GM21390 (cell line): ENCODE measurements at regions not wholly inside any gene's neighbourhood (a gene's known extent, or its start where the extent isn't known, plus 50 kb on each side); places are given as distances from the start of the nearest gene placed in this dataset.
"Not testable (repeated sequence)": the region's sequence is repeated elsewhere in the genome, so short reads cannot be mapped to it uniquely, and the experiment has no call there.

Source experiments
- ATAC-seq: cut with Tn5 transposase; IDR thresholded peaks from one replicate; pipeline ENCODE4 v1.9.1; 2021; ENCODE audit not compliant: unreplicated experiment

DNA sequence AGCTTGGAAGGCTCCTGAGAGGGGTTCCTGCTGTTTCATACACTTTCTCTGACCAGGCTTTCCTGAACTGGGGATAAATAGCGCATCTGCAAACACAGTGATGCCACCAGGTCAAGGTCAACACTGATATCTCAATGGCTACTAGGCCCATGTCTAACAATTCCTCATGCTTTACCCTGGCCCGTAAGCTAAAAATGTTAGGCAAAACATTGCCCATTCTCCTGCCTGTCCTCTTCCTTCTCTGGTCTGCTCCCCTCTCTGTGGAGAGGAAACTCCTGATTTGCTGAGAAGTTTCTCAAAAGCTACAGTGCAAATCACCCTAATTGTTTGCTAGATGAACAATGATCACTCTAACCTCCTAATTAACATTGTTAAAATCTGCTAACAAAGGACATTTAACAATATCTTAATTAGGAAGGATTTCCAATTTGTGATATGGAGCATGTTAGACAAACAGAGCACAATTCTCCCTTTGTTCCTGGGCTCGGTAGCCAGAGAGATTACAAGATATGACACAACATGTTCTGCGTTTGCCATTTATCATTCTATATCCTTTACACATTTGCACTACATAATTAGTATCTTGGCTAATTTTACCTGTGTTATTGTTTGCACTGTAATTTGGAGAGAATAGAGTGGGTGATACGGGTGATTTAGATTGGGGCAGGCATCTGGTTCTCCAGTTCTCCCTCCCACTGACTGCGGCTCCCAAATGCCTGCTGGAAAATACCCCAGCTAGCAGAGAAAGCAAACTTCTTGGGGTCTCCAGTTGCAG is 266.8 kb downstream of the CD83 start:
- no peak for ATAC-seq

DNA sequence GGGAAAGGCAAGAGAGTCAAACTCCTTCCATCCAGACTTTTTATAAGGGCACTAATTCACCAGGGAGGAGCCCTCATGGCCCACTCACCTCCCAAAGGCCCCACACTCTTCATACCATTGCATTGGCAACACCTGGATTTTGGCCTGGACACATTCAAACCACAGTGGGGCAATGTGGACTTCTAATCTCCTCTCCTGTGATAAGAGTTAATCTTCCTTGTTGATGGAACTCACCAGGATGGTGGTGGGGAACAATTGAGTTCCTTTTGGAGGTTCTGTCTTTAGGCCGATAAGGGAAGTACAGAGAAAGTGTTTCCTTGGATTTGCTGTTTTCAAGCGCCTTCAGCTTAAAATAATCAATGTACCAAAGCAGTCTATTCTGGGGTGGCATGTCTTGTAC is 268.7 kb downstream of the CD83 start:
- ATAC-seq, result no peak

- no peak for ATAC-seq
Measured at GRCh38 chr6:14386668-14387067, 269.1 kb downstream of the CD83 start.

DNA sequence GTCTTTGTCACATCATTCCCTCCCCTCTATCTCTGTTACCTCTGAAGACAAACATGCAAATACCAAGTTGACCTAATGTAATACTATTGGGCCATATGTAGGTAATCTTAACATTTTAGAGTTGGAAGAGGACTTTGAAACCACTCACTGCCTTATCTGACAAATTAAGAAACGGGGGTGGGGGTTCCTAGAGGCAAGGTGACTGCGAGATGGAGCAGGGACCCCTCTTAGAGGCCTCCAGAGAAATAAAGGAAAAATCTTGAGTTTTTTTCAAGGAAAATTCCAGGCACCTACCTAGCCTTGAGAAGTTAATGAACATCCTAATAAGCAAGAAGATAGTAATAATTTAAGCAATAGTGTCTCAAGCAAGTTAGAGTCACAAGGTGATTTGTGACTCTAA is 270.8 kb downstream of the CD83 start:
- ATAC-seq, result no peak

DNA sequence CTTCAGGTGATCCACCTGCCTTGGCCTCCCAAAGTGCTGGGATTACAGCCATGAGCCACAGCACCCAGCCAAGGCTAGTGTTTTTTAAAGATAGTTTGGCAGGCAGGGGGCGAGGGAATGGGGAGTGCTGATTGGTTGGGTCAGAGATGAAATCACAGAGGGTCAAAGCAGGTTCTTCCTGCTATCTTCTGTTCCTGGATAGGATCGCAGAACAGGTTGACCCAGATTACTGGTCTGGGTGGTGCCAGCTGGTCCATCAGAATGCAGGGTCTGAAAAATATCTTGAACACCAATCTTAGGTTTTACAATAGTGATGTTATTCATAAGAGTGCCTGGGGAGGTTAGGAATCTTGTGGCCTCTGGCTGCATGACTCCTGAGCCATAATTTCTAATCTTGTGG is 272.2 kb downstream of the CD83 start:
- not testable (repeated sequence) for ATAC-seq

DNA sequence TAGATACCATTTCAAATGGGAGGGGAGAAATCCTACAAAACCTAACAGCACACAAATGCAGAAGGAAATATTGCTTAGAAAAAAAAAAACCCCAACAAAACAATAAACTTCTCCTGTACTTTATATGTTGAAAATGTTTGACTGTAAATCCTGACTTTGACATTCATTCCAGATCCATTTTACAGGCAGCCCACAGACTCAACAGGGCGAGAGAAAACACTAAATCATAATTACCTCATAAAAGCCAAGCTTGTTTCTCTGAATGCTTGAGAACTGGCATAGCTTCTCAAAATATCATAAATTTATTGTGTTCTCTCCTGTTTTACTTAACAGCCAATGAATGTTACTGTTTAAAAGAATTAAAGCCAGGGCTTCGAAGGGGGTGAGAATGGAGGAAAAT is 273.2 kb downstream of the CD83 start:
- no peak for ATAC-seq

DNA sequence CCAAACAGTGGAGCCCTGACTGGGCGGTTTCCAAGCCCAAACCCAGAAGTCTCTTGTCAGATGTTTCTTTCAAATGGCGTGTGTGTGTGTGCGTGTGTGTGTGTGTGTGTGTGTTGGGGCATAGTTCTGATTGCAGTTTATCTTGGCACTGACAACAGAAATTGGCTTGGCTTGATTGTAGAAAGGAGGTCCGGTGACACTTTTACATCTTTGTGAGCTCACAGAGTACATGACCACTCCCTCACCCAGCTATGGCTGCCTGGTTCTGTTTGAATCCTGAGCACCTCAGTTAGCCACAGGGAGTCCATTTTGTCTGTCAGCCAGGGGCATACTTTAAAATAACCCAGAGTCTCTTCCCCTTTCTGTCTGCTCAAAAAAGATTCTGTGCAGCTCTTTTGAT is 276.3 kb downstream of the CD83 start:
- no peak for ATAC-seq

DNA sequence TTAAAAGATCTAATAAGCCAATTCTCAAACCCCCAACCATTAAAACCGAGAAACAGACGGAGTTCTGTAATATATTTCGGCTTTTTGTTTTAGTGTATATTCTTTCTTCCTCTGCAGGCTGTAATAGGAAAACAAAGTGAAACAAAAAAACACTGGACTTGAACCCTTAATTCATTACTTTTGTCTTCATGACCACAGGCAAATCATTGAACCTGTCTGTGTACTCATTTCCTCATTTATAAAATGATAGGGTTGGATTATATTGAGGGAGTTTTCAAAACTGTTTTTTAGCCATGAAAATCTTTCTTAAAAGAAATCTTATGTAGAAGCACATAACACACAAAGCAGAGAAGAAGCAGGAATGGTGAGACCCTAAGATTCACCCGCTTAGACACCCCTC is 278.8 kb downstream of the CD83 start:
- no peak for ATAC-seq

DNA sequence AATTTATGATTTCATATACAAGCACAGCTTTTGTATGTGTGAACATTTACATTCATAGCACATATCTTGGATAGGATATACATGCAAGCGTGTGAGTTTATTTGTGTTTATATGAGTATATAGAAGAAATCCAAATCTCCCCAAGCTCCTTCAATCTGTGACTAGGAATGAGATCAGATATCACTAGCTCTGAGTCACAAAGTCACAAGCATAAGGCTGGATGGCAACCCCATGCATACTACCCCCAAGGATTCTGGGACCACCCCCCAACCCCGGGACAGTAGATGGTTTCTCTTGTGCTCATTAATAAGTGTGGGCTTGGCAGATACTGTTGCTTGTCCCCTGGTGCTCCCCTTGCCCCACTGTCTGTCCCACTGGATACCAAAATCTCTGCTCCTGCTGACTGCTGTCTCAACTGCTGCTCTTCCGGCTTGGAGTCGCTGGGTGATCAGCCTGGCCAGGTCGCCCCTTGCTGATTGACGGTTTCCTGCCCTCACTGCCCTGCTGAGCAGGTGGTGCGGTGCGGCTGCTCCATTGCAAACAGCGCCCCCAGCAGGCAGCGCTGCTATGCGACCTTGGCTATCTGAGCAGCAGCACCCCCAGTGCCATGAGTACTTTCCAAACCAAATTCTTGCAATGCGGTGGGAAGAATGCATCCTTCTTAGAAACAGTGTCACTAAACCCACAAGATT is 279.4 kb downstream of the CD83 start:
- no peak for ATAC-seq

DNA sequence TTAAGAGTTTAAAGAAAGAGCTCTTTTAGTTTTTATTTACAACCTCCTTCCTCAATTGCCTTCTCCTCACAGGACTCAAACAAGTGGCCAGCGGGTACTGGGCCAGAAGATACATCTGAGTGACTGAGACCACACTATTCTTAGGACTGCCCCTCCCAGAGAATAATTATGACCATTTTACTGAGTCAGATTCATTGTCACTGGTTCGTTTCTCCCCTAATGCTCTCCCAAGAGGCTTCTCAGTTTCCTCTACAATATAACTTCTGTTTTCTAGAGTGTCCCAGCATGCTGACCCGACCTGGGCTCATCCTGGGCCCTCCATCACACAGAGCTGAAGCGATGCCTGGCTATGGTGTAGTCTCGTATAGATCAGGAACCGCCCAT is 279.9 kb downstream of the CD83 start:
- no peak for ATAC-seq

GRCh38 chr6:14398953-14399352 is 281.4 kb downstream of the CD83 start:
- no peak for ATAC-seq

DNA sequence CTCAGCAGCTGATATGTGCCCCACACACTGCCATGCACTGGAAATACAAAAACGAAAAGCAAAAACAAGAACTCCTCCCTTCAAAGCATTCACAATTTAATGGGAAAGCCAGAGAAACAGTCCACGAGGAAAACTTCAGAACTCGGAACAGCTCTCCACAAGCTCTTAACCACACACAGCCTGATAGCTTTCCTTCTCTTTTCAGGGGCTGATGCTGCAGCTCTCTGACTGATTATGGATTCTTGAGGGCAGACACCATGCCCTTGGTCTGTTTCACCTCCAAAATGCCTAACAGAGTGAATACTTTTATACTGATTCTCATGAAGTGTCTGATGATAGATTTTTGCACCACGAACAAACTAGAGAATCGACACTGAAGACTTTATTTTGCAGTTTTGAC is 282.1 kb downstream of the CD83 start:
- ATAC-seq, result no peak

GRCh38 chr6:14401246-14401645 is 283.7 kb downstream of the CD83 start:
- no peak for ATAC-seq

DNA sequence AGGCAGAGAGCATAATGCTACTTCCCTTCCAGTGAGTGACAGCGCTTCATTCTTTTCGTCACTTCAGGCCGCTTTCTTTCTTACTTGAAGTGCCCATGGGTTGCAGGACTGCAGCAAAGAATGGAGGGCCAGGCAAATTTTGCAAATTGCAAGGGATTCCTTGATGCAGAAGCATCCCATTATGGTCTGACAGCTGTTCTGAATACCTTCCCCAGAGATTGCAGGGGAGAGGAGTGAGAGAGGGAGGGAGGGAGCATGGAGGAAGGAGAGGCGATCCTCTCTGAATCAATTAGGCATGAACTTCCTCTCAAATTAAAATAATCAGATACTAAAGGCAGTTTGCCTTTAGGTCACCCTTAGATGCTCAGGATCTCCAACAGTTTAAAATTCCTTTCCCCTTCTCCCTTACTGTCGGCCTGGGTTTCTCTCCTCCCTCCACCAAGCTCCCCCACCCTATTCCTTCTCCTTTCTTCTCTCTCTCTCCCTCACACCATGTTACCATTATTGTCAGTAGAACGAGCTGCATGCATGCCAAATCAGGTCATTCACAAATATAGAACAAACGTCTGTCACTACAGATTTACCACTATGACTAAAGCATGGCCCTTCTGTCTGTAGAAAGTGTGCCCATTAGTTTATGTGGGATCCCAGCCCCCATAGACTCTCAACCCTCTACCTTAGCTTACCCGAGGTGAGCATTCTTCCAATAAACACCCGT is 289.2 kb downstream of the CD83 start:
- no peak for ATAC-seq

- no peak for ATAC-seq
Measured at GRCh38 chr6:14408446-14408845, 290.9 kb downstream of the CD83 start.

DNA sequence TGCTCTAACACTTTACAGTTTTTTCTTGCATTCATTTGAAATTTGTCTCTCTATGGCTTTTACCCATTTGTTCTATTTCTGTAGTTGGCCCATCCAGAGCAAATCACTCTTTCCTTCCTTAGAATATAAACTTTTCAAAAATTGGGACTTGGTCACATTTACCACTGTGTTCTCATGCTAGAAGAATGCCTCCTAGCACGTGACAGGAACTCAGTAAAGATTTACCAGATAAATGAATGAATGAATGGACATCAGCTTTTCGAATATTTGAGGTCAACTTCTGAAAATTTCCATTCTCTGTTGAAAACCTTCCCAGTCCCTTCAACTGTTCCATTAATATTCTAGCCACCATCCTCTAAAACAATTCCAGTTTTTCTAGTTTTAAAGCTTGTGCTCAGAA is 294.5 kb downstream of the CD83 start:
- ATAC-seq, result no peak

GRCh38 chr6:14415452-14415851 is 297.9 kb downstream of the CD83 start:
- no peak for ATAC-seq

DNA sequence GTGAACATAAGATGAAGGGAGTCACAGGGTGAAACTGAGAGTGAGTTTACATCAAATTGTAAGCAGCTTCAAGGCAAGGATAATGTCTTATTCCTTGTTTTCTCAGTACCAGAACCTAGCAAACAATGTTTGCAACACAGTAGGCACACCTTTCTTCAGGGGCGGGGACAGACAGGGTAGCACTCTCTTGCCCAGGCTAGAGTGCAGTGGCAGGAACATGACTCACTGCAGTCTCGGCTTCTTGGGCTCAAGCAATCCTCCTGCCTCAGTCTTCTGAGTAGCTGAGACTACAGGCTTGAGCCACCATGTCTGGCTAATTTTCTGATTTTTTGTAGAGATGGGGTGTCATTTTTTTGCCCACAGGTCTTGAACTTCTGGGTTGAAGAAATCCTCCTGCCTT is 299.8 kb downstream of the CD83 start:
- no peak for ATAC-seq

DNA sequence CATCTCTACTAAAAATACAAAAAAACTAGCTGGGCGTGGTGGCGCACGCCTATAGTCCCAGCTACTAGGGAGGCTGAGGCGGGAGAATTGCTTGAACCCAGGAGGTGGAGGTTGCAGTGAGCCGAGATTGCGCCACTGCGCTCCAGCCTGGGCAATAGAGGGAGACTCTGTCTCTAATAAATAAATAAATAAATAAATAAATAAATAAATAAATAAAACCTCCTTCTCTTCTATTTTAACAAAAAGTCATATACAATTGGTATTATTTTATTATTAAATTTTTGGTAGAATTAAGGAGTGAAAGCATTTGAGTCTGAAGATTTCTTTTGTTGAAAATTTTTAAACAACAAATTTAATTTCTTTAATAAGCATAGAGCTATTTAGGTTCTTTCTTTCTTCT is 301.7 kb downstream of the CD83 start:
- ATAC-seq, result not testable (repeated sequence)

DNA sequence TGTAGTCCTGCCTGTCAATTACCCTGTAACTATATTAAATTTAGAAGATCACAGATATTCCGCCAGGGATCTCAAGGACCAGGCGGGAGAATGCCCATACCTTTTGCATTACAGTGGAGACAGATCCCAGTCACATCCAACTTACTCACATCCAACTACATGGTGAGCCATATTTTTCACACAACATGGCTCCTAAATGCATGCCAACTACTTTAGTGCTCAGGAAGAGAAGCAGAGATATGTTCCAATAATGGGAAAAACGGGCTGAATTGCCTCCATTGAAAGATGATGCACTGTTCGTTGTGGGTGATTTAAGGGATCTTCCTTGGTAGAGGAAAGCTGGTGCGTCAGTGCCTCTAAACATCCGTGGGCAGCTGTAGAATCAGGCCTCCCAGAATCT is 304.5 kb downstream of the CD83 start:
- ATAC-seq, result no peak

- no peak for ATAC-seq
Measured at GRCh38 chr6:14422917-14423316, 305.3 kb downstream of the CD83 start.

DNA sequence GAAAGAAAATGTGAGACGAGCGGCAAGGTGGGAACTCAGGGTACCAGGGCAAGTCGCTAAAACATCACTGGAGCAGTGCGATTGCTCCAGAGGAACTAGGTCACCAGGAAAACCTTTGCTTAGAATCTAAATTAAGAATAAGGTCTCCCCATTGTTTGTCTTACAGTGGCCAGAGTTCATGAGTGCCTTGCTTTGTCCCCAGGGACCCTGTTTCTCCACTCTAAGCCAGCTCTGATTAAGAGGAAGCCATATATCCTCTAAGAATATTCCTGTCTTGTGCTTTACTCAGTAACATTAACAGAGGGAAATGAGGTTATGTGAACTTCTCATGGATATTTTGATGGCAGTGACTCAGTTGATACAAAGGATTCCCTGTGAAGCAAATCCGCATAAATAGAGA is 305.8 kb downstream of the CD83 start:
- ATAC-seq, result no peak
